ENCODE measurements at regions not wholly inside any gene's neighbourhood (a gene's known extent, or its start where the extent isn't known, plus 50 kb on each side); places are given as distances from the start of the nearest gene placed in this dataset.
"Not testable (repeated sequence)": the region's sequence is repeated elsewhere in the genome, so short reads cannot be mapped to it uniquely, and the experiment has no call there.

- Mint-ChIP-seq H3K36me3 (ENCODE audit: low read depth) (no peaks in the 10 kb centered on the region), H3K27ac (no peak overlapping the region), H3K4me3 (no peak overlapping the region), H3K4me1 (ENCODE audit: low read depth) (peaks cover 55% of the 10 kb centered on the region), H3K9me3 (peaks cover 11% of the 10 kb centered on the region), H3K27me3 (no peaks in the 10 kb centered on the region)
- intact Hi-C loops (cut with micrococcal nuclease), result no loop called here
These were observed 111.7 kb downstream of the RHOU start for GRCh38 chr1:228846952-228847351.

DNA sequence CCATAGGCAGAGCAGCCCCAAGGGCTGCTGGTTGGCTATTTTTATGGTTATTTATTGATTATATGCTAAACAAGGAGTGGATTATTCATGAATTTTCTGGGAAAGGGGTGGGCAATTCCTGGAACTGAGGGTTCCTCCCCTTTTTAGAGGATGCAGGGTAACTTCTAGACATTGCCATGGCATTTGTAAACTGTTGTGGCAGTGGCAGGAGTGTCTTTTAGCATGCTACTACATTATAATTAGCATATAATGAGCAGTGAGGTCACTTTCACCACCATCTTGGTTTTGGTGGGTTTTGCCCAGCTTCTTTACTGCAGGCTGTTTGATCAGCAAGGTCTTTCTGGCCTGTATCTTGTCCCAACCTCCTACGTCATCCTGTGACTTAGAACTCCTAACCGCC lies 112.2 kb downstream of the RHOU start:
- peak overlapping the region; percentile 82 for H3K27ac Mint-ChIP-seq
- H3K36me3 Mint-ChIP-seq (ENCODE audit: low read depth); intact Hi-C loops (cut with micrococcal nuclease): not testable (repeated sequence)

DNA sequence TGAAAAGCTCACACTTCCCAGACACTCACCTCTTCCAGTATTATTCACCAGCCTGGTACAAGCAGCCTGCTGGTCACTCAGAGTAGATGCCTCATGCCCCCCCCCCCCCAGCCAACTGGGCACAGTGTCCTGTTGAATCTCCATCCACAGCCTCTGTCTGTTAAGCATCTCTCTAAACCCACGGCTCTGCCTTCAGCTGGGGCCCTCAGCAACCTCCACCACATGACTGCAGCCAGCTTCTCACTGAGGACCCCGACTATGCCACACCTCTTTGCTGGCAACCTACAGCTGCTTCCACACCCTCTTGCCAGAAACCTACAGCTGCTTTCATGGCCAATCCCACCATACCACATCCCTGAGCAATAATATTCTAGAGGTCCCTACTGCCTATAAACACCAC lies 113.1 kb downstream of the RHOU start:
- intact Hi-C loops (cut with micrococcal nuclease), result no loop called here
- no peaks in the 10 kb centered on the region for H3K36me3 Mint-ChIP-seq (ENCODE audit: low read depth)
- no peaks in the 10 kb centered on the region for H3K27me3 Mint-ChIP-seq
- no peaks in the 10 kb centered on the region for H3K9me3 Mint-ChIP-seq
- H3K4me3 Mint-ChIP-seq, result no peak overlapping the region
- peak overlapping the region; percentile 82 for H3K27ac Mint-ChIP-seq
- H3K4me1 Mint-ChIP-seq (ENCODE audit: low read depth), result peaks cover 57% of the 10 kb centered on the region

More for the DNA sequence above, 112.2 kb downstream of the RHOU start:
- H3K4me3 Mint-ChIP-seq, H3K9me3 Mint-ChIP-seq, H3K27me3 Mint-ChIP-seq: not testable (repeated sequence)
- peaks cover 55% of the 10 kb centered on the region for H3K4me1 Mint-ChIP-seq (ENCODE audit: low read depth)

DNA sequence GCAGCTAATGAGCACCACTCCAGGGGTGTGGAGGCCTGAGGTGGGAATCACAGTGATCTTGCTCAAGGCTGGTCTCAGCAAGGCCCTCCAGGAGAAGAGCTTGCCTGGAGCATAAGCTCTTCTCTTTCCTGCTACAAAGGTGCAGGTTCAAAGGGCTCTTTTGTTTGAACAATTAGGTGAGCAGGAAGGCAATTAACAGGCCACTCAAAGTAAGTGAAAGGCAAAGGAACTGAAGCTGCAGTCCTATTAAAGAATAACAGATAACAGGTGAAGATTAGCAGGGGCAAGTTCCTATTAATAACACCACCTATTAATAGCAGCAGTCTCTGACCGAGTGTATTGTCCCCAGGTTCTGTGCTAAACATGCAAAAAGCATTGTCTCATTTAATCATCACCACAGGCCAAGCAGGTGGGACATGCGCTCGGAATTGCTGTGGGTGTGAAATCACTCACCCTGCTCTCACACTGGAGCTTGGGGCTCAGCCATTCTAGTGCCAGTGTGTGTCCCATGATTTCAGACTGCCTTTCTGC lies 113.8 kb downstream of the RHOU start:
- Mint-ChIP-seq H3K4me3 (no peak overlapping the region), H3K36me3 (ENCODE audit: low read depth) (no peaks in the 10 kb centered on the region), H3K27me3 (no peaks in the 10 kb centered on the region), H3K9me3 (no peaks in the 10 kb centered on the region), H3K4me1 (ENCODE audit: low read depth) (peaks cover 57% of the 10 kb centered on the region), H3K27ac (peak overlapping the region; percentile 82)
- intact Hi-C loops (cut with micrococcal nuclease), result no loop called here

GRCh38 chr1:228850141-228851100 lies 115.1 kb downstream of the RHOU start:
- H3K36me3 Mint-ChIP-seq (ENCODE audit: low read depth), result no peaks in the 10 kb centered on the region
- no peaks in the 10 kb centered on the region for H3K9me3 Mint-ChIP-seq
- intact Hi-C loops (cut with micrococcal nuclease), result loop anchor here (10.0 kb wide), 1 partner anchor 56 kb away; no protein-coding TSS in a partner anchor
- H3K27ac Mint-ChIP-seq, result peak overlapping the region; percentile 82
- H3K4me1 Mint-ChIP-seq (ENCODE audit: low read depth), result peaks cover 57% of the 10 kb centered on the region
- H3K4me3 Mint-ChIP-seq, result peak overlapping the region; percentile 40
- no peaks in the 10 kb centered on the region for H3K27me3 Mint-ChIP-seq

GRCh38 chr1:228851193-228851592 lies 115.9 kb downstream of the RHOU start:
- Mint-ChIP-seq H3K4me1 (ENCODE audit: low read depth) (peaks cover 57% of the 10 kb centered on the region), H3K27ac (peak overlapping the region; percentile 82)
- intact Hi-C loops (cut with micrococcal nuclease), result loop anchor here (10.0 kb wide), 1 partner anchor 56 kb away; no protein-coding TSS in a partner anchor

GRCh38 chr1:228851618-228852017 lies 116.3 kb downstream of the RHOU start:
- intact Hi-C loops (cut with micrococcal nuclease), result loop anchor here (10.0 kb wide), 1 partner anchor 57 kb away; no protein-coding TSS in a partner anchor
- H3K27me3 Mint-ChIP-seq, result no peaks in the 10 kb centered on the region
- H3K4me1 Mint-ChIP-seq (ENCODE audit: low read depth), result peaks cover 57% of the 10 kb centered on the region
- peak overlapping the region; percentile 82 for H3K27ac Mint-ChIP-seq
- H3K4me3 Mint-ChIP-seq, result no peak overlapping the region
- H3K9me3 Mint-ChIP-seq, result no peaks in the 10 kb centered on the region
- H3K36me3 Mint-ChIP-seq (ENCODE audit: low read depth), result no peaks in the 10 kb centered on the region

More at GRCh38 chr1:228851193-228851592, 115.9 kb downstream of the RHOU start:
- Mint-ChIP-seq H3K4me3 (no peak overlapping the region), H3K9me3 (no peaks in the 10 kb centered on the region), H3K36me3 (ENCODE audit: low read depth) (no peaks in the 10 kb centered on the region), H3K27me3 (no peaks in the 10 kb centered on the region)

GRCh38 chr1:228852024-228852423 lies 116.7 kb downstream of the RHOU start:
- Mint-ChIP-seq H3K4me3 (peak overlapping the region; percentile 49), H3K9me3 (no peaks in the 10 kb centered on the region), H3K27me3 (no peaks in the 10 kb centered on the region), H3K36me3 (ENCODE audit: low read depth) (no peaks in the 10 kb centered on the region), H3K4me1 (ENCODE audit: low read depth) (peaks cover 55% of the 10 kb centered on the region), H3K27ac (peak overlapping the region; percentile 82)
- intact Hi-C loops (cut with micrococcal nuclease), result loop anchor here (10.0 kb wide), 1 partner anchor 57 kb away; no protein-coding TSS in a partner anchor

DNA sequence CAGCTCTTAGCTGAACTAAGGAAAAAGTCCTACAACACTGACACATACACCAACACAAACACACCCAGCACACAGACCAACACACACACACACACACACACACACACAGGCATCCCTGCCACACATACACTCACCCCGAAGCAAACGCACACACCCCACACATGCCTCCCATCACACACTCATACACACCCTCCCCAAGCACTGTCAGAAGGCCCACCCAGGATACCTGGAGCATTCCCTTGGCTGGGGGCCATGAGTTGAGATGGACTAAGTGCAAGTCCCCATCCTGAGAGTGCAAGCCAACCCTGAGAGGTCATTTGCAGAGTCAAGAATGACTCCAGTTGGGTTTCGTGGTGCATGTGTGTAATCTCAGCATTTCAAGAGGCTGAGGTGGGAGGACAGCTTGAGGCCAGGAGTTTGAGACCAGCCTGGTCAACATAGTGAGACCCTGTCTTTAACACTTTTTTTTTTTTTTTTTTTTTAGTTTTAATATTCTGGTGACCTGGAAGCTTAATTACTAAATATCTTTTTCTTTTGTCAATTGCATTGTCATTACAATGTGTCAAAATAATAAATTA lies 117.3 kb downstream of the RHOU start:
- intact Hi-C loops (cut with micrococcal nuclease), result loop anchor here (10.0 kb wide), 1 partner anchor 58 kb away; no protein-coding TSS in a partner anchor

DNA sequence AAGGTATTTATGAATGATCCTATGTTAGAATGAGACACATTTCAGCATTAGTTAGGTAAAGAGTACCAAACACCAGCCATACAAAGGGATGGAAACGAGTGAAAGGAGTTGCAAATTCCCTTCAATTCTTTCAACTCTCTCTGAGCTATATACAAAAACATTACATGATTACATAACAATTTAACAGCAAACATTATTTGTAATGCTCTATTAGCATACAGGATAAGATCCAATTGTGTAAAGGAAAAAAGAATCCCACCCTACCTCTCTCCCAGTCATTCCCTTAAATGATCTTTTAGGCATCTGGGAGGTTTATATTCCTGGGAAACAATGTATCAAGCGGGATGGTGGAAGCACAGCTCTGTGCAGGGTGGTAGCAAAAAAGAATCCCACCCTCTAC lies 117.9 kb downstream of the RHOU start:
- no peaks in the 10 kb centered on the region for H3K9me3 Mint-ChIP-seq
- no peaks in the 10 kb centered on the region for H3K27me3 Mint-ChIP-seq
- H3K36me3 Mint-ChIP-seq (ENCODE audit: low read depth), result no peaks in the 10 kb centered on the region
- no peak overlapping the region for H3K4me3 Mint-ChIP-seq
- peaks cover 46% of the 10 kb centered on the region for H3K4me1 Mint-ChIP-seq (ENCODE audit: low read depth)
- H3K27ac Mint-ChIP-seq, result no peak overlapping the region
- intact Hi-C loops (cut with micrococcal nuclease), result loop anchor here (10.0 kb wide), 1 partner anchor 58 kb away; no protein-coding TSS in a partner anchor

More for the DNA sequence above, 117.3 kb downstream of the RHOU start:
- H3K27ac Mint-ChIP-seq, result peak overlapping the region; percentile 82
- H3K4me3 Mint-ChIP-seq, result no peak overlapping the region
- no peaks in the 10 kb centered on the region for H3K27me3 Mint-ChIP-seq
- peaks cover 52% of the 10 kb centered on the region for H3K4me1 Mint-ChIP-seq (ENCODE audit: low read depth)
- H3K36me3 Mint-ChIP-seq (ENCODE audit: low read depth), result no peaks in the 10 kb centered on the region
- no peaks in the 10 kb centered on the region for H3K9me3 Mint-ChIP-seq

DNA sequence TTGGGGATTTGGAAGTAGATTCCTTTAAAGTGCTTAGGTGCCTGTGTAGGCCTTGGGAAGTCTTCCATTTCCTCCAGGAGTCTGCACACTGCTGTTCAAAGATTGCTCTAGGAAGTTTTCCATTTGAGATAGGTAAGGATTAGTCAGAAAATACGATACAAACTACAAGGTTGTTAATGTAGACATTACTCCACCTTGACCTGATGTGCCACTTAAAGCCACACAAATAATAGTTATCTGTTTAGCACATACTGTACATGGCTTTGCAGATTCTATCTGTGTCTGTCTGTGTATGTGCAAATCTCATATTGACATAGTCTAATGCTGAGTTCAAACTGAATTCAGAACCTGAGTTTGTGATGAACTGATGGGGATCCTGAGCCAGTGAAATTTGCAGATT lies 118.4 kb downstream of the RHOU start:
- Mint-ChIP-seq H3K27ac (no peak overlapping the region), H3K36me3 (ENCODE audit: low read depth) (no peaks in the 10 kb centered on the region), H3K4me1 (ENCODE audit: low read depth) (peaks cover 41% of the 10 kb centered on the region), H3K4me3 (no peak overlapping the region), H3K27me3 (no peaks in the 10 kb centered on the region), H3K9me3 (no peaks in the 10 kb centered on the region)
- intact Hi-C loops (cut with micrococcal nuclease), result loop anchor here (10.0 kb wide), 1 partner anchor 59 kb away; no protein-coding TSS in a partner anchor

GRCh38 chr1:228854907-228855306 lies 119.6 kb downstream of the RHOU start:
- H3K4me1 Mint-ChIP-seq (ENCODE audit: low read depth), result peaks cover 28% of the 10 kb centered on the region
- H3K27me3 Mint-ChIP-seq, result peaks cover 2% of the 10 kb centered on the region
- H3K27ac Mint-ChIP-seq, result no peak overlapping the region
- H3K36me3 Mint-ChIP-seq (ENCODE audit: low read depth), result no peaks in the 10 kb centered on the region
- H3K9me3 Mint-ChIP-seq, result no peaks in the 10 kb centered on the region
- intact Hi-C loops (cut with micrococcal nuclease), result loop anchor here (10.0 kb wide), 1 partner anchor 60 kb away; no protein-coding TSS in a partner anchor
- H3K4me3 Mint-ChIP-seq, result no peak overlapping the region

GRCh38 chr1:228857611-228858010 lies 122.3 kb downstream of the RHOU start:
- intact Hi-C loops (cut with micrococcal nuclease), result loop anchor here (10.0 kb wide), 1 partner anchor 63 kb away; no protein-coding TSS in a partner anchor
- Mint-ChIP-seq H3K27me3 (peaks cover 2% of the 10 kb centered on the region), H3K9me3 (no peaks in the 10 kb centered on the region), H3K36me3 (ENCODE audit: low read depth) (no peaks in the 10 kb centered on the region), H3K4me1 (ENCODE audit: low read depth) (peaks cover 18% of the 10 kb centered on the region), H3K27ac (no peak overlapping the region), H3K4me3 (no peak overlapping the region)
